Lower leg skin (tissue), 4 donors: ENCODE measurements at regions not wholly inside any gene's neighbourhood (a gene's known extent, or its start where the extent isn't known, plus 50 kb on each side); places are given as distances from the start of the nearest gene placed in this dataset.

Experiments
- DNase-seq, 2 donors: peaks; one replicate each; pipeline ENCODE4 v3.0.0-alpha.2; 2019; ENCODE audit warnings: low spot score in 2 of 2
- H3K4me3 ChIP-seq: fragments of 200-600 bp; sonication (generic); 2 replicates; pipeline ENCODE4 v1.5.1; 2017; ENCODE audit warnings: mild to moderate bottlenecking, low read depth; ENCODE audit not compliant: poor library complexity, severe bottlenecking
- CTCF ChIP-seq, 3 donors: fragments of 450-650 bp; IDR thresholded peaks; one replicate each; pipeline ENCODE4 v1.5.1; 2016; ENCODE audit warnings: antibody characterized with exemption in 3 of 3, mild to moderate bottlenecking in 3 of 3, moderate library complexity in 2 of 3
- POLR2A ChIP-seq, 2 donors: fragments of 450-650 bp; IDR thresholded peaks; one replicate each; pipeline ENCODE4 v1.6.1; 2016 to 2017; ENCODE audit warnings: antibody characterized with exemption in 2 of 2, mild to moderate bottlenecking in 1 of 2, moderate library complexity in 1 of 2
- WGBS, 2 donors: methylation state at CpG; one replicate each; pipeline ENCODE4 v1.1.5; 2018; 5-methylcytosine and 5-hydroxymethylcytosine counted together
- intact Hi-C: fragments of 100-400 bp; cut with DNase I; formaldehyde crosslinking; loops from one replicate; pipeline ENCODE4 v1.15.0; 2023; ENCODE audit warnings: low total_unique reads

GRCh38 chr14:97393244-97393643 is 596.1 kb downstream of the VRK1 start:
- intact Hi-C loops = no loop called here
- H3K4me3 ChIP-seq = no peak overlapping the region
- WGBS, 2 donors = 74 to 80% methylated on average over 6 of the region's 6 CpGs
- TF ChIP-seq POLR2A (IDR thresholded peaks at IDR 0.05) (no peak), CTCF (IDR thresholded peaks at IDR 0.05) (no peak)
- no peak for DNase-seq

GRCh38 chr14:97395068-97395467 is 597.9 kb downstream of the VRK1 start:
- WGBS, 2 donors = 82 to 92% methylated on average over 4 of the region's 4 CpGs
- DNase-seq = peak in 1 of 2 donors; percentile 61

GRCh38 chr14:97401714-97402113 is 604.5 kb downstream of the VRK1 start:
- 44 to 57% methylated on average over 7 of the region's 7 CpGs for WGBS, 2 donors
- peak in 1 of 2 donors; percentile 42 for DNase-seq
- H3K4me3 ChIP-seq = no peak overlapping the region
- intact Hi-C loops = no loop called here
- TF ChIP-seq POLR2A (IDR thresholded peaks at IDR 0.05) (no peak), CTCF (IDR thresholded peaks at IDR 0.05) (no peak)

More at GRCh38 chr14:97395068-97395467, 597.9 kb downstream of the VRK1 start:
- TF ChIP-seq POLR2A (IDR thresholded peaks at IDR 0.05) = no peak
- intact Hi-C loops = no loop called here
- H3K4me3 ChIP-seq = no peak overlapping the region

GRCh38 chr14:97402279-97402678 is 605.1 kb downstream of the VRK1 start:
- no peak overlapping the region for H3K4me3 ChIP-seq
- no peak for TF ChIP-seq POLR2A (IDR thresholded peaks at IDR 0.05)
- no peak for TF ChIP-seq CTCF (IDR thresholded peaks at IDR 0.05)
- 56 to 60% methylated on average over 2 of the region's 2 CpGs for WGBS, 2 donors
- intact Hi-C loops = no loop called here
- DNase-seq = peak in 1 of 2 donors; percentile 4

- WGBS, 2 donors = 70 to 71% methylated on average over 17 of the region's 17 CpGs
- intact Hi-C loops = no loop called here
- TF ChIP-seq CTCF (IDR thresholded peaks at IDR 0.05) (no peak), POLR2A (IDR thresholded peaks at IDR 0.05) (no peak)
- DNase-seq = peak in 1 of 2 donors; percentile 28
- no peak overlapping the region for H3K4me3 ChIP-seq
These were observed 610.7 kb downstream of the VRK1 start for GRCh38 chr14:97407701-97408407.

- no peak for DNase-seq
- TF ChIP-seq CTCF (IDR thresholded peaks at IDR 0.05) (no peak), POLR2A (IDR thresholded peaks at IDR 0.05) (no peak)
- 77 to 87% methylated on average over 2 of the region's 2 CpGs for WGBS, 2 donors
- no peak overlapping the region for H3K4me3 ChIP-seq
- intact Hi-C loops = no loop called here
These were observed 611.3 kb downstream of the VRK1 start for GRCh38 chr14:97408503-97408902.
